H1 (cell line): ENCODE measurements at regions not wholly inside any gene's neighbourhood (a gene's known extent, or its start where the extent isn't known, plus 50 kb on each side); places are given as distances from the start of the nearest gene placed in this dataset.

Experiments used
- CTCF ChIA-PET: fragments of 300-600 bp; sonication (Branson Sonifier 250); formaldehyde crosslinking; loops from one replicate; lab custom pipeline; 2021; ENCODE audit not compliant: partially characterized antibody; lab: Charles Lee
- POLR2A ChIA-PET: fragments of 300-600 bp; sonication (Branson Sonifier 250); formaldehyde crosslinking; loops from one replicate; lab custom pipeline; 2021; ENCODE audit warnings: inconsistent platforms; ENCODE audit not compliant: partially characterized antibody; lab: Charles Lee
- DNase-seq, 2 experiments: peaks; one replicate each; pipeline versions ENCODE4 v3.0.0 to v3.0.0-alpha.2; 2010 to 2022; ENCODE audit warnings: low spot score in 2 of 2, low read depth in 1 of 2, mixed read lengths in 1 of 2
- FAIRE-seq: peaks from 2 replicates; lab custom pipeline; 2011; peaks lifted over from hg19 to GRCh38; lab: Jason Lieb, UNC
- H2AFZ ChIP-seq: 2 replicates; pipeline ENCODE4 v1.8.1; 2012; ENCODE audit warnings: low read length, inconsistent platforms
- H2AK5ac ChIP-seq: 2 replicates; pipeline ENCODE4 v1.6.1; 2013; ENCODE audit warnings: low read depth, low read length
- H2BK120ac ChIP-seq: replicated peaks from 2 replicates; pipeline ENCODE3; 2013; ENCODE audit warnings: low read depth, low read length, inconsistent platforms
- H2BK12ac ChIP-seq: 2 replicates; pipeline ENCODE4 v1.6.1; 2013; ENCODE audit warnings: low read depth, low read length
- H2BK15ac ChIP-seq: 2 replicates; pipeline ENCODE4 v1.6.1; 2013; ENCODE audit warnings: low read length
- H2BK20ac ChIP-seq: 2 replicates; pipeline ENCODE4 v1.6.1; 2013; ENCODE audit warnings: low read length
- H2BK5ac ChIP-seq: 2 replicates; pipeline ENCODE4 v1.6.1; 2013; ENCODE audit warnings: low read depth, low read length
- H3K14ac ChIP-seq: 2 replicates; pipeline ENCODE4 v1.6.1; 2013; ENCODE audit warnings: inconsistent platforms; ENCODE audit not compliant: insufficient read length
- H3K18ac ChIP-seq: 2 replicates; pipeline ENCODE4 v1.6.1; 2013; ENCODE audit warnings: low read length; ENCODE audit errors: extremely low read depth
- H3K23ac ChIP-seq: 2 replicates; pipeline ENCODE4 v1.6.1; 2013; ENCODE audit warnings: inconsistent platforms; ENCODE audit not compliant: insufficient read length
- H3K23me2 ChIP-seq: 2 replicates; pipeline ENCODE4 v1.6.1; 2013; ENCODE audit warnings: low read depth, low read length
- H3K27ac ChIP-seq: 2 replicates; pipeline ENCODE4 v1.6.1; 2011; ENCODE audit warnings: low read depth, low read length, inconsistent platforms
- H3K27me3 ChIP-seq, 4 experiments: replicated peaks in 1 of 4; 1 replicate in 1 of 4; 2 replicates in 3 of 4; pipeline versions ENCODE4 v1.6.1 to v1.8.1; 2011 to 2013; ENCODE audit warnings: low read length in 3 of 4, mild to moderate bottlenecking in 3 of 4, inconsistent platforms in 2 of 4, mixed read lengths in 2 of 4, moderate library complexity in 1 of 4; ENCODE audit not compliant: control insufficient read depth in 3 of 4, insufficient read depth in 3 of 4; ENCODE audit errors: extremely low read depth in 1 of 4
- H3K36me3 ChIP-seq, 4 experiments: 2 replicates each; pipeline versions ENCODE4 v1.6.1 to v1.8.1; 2011 to 2013; ENCODE audit warnings: mild to moderate bottlenecking in 4 of 4, low read length in 3 of 4, moderate library complexity in 2 of 4, control low read depth in 1 of 4, inconsistent platforms in 1 of 4; ENCODE audit not compliant: insufficient read depth in 4 of 4, control insufficient read depth in 2 of 4
- H3K4ac ChIP-seq: replicated peaks from 2 replicates; pipeline ENCODE3; 2013; ENCODE audit warnings: low read length, low read depth, mixed read lengths, inconsistent platforms; ENCODE audit not compliant: insufficient read length
- H3K4me1 ChIP-seq, 4 experiments: replicated peaks in 1 of 4; 1 replicate in 1 of 4; 2 replicates in 3 of 4; pipeline versions ENCODE4 v1.6.1 to v1.8.1; 2011 to 2013; ENCODE audit warnings: low read length in 3 of 4, inconsistent platforms in 2 of 4, mixed read lengths in 1 of 4; ENCODE audit not compliant: insufficient read depth in 4 of 4, control insufficient read depth in 3 of 4
- H3K4me2 ChIP-seq, 2 experiments: 2 replicates each; pipeline versions ENCODE4 v1.6.1 to v1.8.1; 2011 to 2013; ENCODE audit warnings: low read depth in 2 of 2, low read length in 2 of 2, control low read depth in 1 of 2, inconsistent platforms in 1 of 2, mild to moderate bottlenecking in 1 of 2; ENCODE audit not compliant: insufficient read depth in 1 of 2
- H3K4me3 ChIP-seq, 4 experiments: fragments of 200-600, 300-600 bp in 1 of 4; sonication (generic), shearing (Covaris generic), sonication (Bioruptor Twin) in 1 of 4; 2 replicates each; pipeline versions ENCODE4 v1.5.1 to v1.8.1; 2011 to 2016; ENCODE audit warnings: low read length in 4 of 4, low read depth in 3 of 4, control low read depth in 2 of 4, inconsistent platforms in 2 of 4, mild to moderate bottlenecking in 2 of 4, mixed read lengths in 1 of 4, moderate library complexity in 1 of 4; ENCODE audit not compliant: insufficient read depth in 2 of 4; ENCODE audit errors: extremely low read depth in 1 of 4
- H3K56ac ChIP-seq: replicated peaks from 2 replicates; pipeline ENCODE3; 2013; ENCODE audit warnings: low read depth, mild to moderate bottlenecking, mixed read lengths, low read length, inconsistent platforms; ENCODE audit not compliant: insufficient read length
- H3K79me1 ChIP-seq: 2 replicates; pipeline ENCODE4 v1.6.1; 2013; ENCODE audit warnings: low read depth, low read length, control low read depth
- H3K79me2 ChIP-seq, 2 experiments: 2 replicates each; pipeline versions ENCODE4 v1.6.1 to v1.8.1; 2012 to 2013; ENCODE audit warnings: low read length in 2 of 2, mild to moderate bottlenecking in 2 of 2, inconsistent platforms in 1 of 2; ENCODE audit not compliant: insufficient read depth in 2 of 2, control insufficient read depth in 1 of 2
- H3K9ac ChIP-seq, 4 experiments: replicated peaks in 1 of 4; 1 replicate in 1 of 4; 2 replicates in 3 of 4; pipeline versions ENCODE4 v1.6.1 to v1.8.1; 2011 to 2013; ENCODE audit warnings: low read depth in 3 of 4, low read length in 3 of 4, control low read depth in 2 of 4, mild to moderate bottlenecking in 2 of 4, moderate library complexity in 2 of 4, inconsistent platforms in 1 of 4; ENCODE audit errors: extremely low read depth in 1 of 4
- H3K9me3 ChIP-seq, 2 experiments: 2 replicates each; pipeline versions ENCODE4 v1.6.1 to v1.8.1; 2012 to 2013; ENCODE audit warnings: mild to moderate bottlenecking in 2 of 2, moderate library complexity in 2 of 2, control low read depth in 1 of 2, inconsistent platforms in 1 of 2, low read depth in 1 of 2, low read length in 1 of 2, mixed read lengths in 1 of 2; ENCODE audit not compliant: insufficient read depth in 2 of 2
- H4K20me1 ChIP-seq, 2 experiments: replicated peaks in 1 of 2; 2 replicates each; pipeline versions ENCODE3 to v1.8.1; 2011 to 2013; ENCODE audit warnings: inconsistent platforms in 2 of 2, low read length in 2 of 2, mild to moderate bottlenecking in 1 of 2; ENCODE audit not compliant: insufficient read depth in 2 of 2, control insufficient read depth in 1 of 2
- H4K5ac ChIP-seq: 2 replicates; pipeline ENCODE4 v1.6.1; 2013; ENCODE audit warnings: low read length, low read depth, mixed read lengths, inconsistent platforms; ENCODE audit not compliant: insufficient read length
- H4K8ac ChIP-seq: 2 replicates; pipeline ENCODE4 v1.8.0; 2013; ENCODE audit warnings: mild to moderate bottlenecking, moderate library complexity, low read length, inconsistent platforms; ENCODE audit not compliant: insufficient read depth; ENCODE audit errors: extremely low read depth
- H4K91ac ChIP-seq: replicated peaks from 2 replicates; pipeline ENCODE3; 2013; ENCODE audit warnings: low read length, mixed read lengths, inconsistent platforms; ENCODE audit not compliant: insufficient read length
- BACH1 ChIP-seq: IDR thresholded peaks from 2 replicates; pipeline ENCODE4 v1.6.1; 2012; ENCODE audit warnings: low read length, improper control_type of control experiment
- BCL11A ChIP-seq, 2 experiments: IDR thresholded peaks; one replicate each; pipeline ENCODE4 v1.6.1; 2011; ENCODE audit warnings: low read depth in 2 of 2, low read length in 2 of 2, mild to moderate bottlenecking in 2 of 2
- CBX5 ChIP-seq: fragments of 300-800, 300-1000 bp; sonication (generic); IDR thresholded peaks from 2 replicates; pipeline ENCODE4 v1.7.1; 2016; ENCODE audit warnings: antibody characterized with exemption, low read length, low read depth
- CREB1 ChIP-seq: IDR thresholded peaks from 2 replicates; pipeline ENCODE4 v1.6.1; 2012; ENCODE audit warnings: inconsistent platforms
- EGR1 ChIP-seq: IDR thresholded peaks from 2 replicates; pipeline ENCODE4 v1.6.1; 2011; ENCODE audit warnings: low read depth, low read length, borderline replicate concordance
- FOSL1 ChIP-seq: IDR thresholded peaks from 2 replicates; pipeline ENCODE4 v1.6.1; 2011; ENCODE audit warnings: mild to moderate bottlenecking, low read depth, low read length, moderate library complexity; ENCODE audit not compliant: insufficient read depth
- GTF2F1 ChIP-seq: IDR thresholded peaks from 2 replicates; pipeline ENCODE4 v1.6.1; 2012; ENCODE audit warnings: low read depth, low read length, improper control_type of control experiment, borderline replicate concordance
- HDAC6 ChIP-seq: IDR thresholded peaks from one replicate; pipeline ENCODE4 v1.7.1; 2012; ENCODE audit warnings: low read depth, mild to moderate bottlenecking, inconsistent platforms, low read length, moderate library complexity
- KDM5A ChIP-seq: fragments of 200-600 bp; IDR thresholded peaks from 2 replicates; pipeline ENCODE4 v1.7.1; 2012; ENCODE audit warnings: mild to moderate bottlenecking, low read length, inconsistent platforms, mixed read lengths
- POLR2A ChIP-seq, 2 experiments: IDR thresholded peaks; 1 replicate in 1 of 2; 2 replicates in 1 of 2; pipeline ENCODE4 v1.6.1; 2011; ENCODE audit warnings: low read depth in 2 of 2, low read length in 2 of 2, mild to moderate bottlenecking in 2 of 2; ENCODE audit errors: control extremely low read depth in 1 of 2
- SIRT6 ChIP-seq: IDR thresholded peaks from one replicate; pipeline ENCODE4 v1.7.1; 2012; ENCODE audit warnings: low read length, inconsistent platforms
- SIX5 ChIP-seq: IDR thresholded peaks from 2 replicates; pipeline ENCODE4 v1.6.1; 2011; ENCODE audit warnings: mild to moderate bottlenecking, low read depth, low read length
- YY1 ChIP-seq: IDR thresholded peaks from 2 replicates; pipeline ENCODE4 v1.6.1; 2011; ENCODE audit warnings: low read depth, mild to moderate bottlenecking, low read length
- WGBS, 2 experiments: shearing (Covaris generic) in 1 of 2; methylation state at CpG; one replicate each; pipeline versions ENCODE4 v1.1.6 to v1.1.7; 2013 to 2015; ENCODE audit warnings: low lambda C conversion rate in 2 of 2, mixed read lengths in 2 of 2, inconsistent platforms in 1 of 2, low coverage in 1 of 2, missing lambda C conversion rate in 1 of 2; ENCODE audit not compliant: insufficient replicate concordance in 2 of 2, insufficient coverage in 1 of 2, insufficient read length in 1 of 2; ENCODE audit errors: extremely low coverage in 1 of 2, missing lambda C conversion rate in 1 of 2; 5-methylcytosine and 5-hydroxymethylcytosine counted together
- TF ChIP-seq, protein P1 (sequence below): IDR thresholded peaks from 2 replicates; pipeline ENCODE4 v1.6.1; 2011; ENCODE audit warnings: low read length, improper control_type of control experiment
- TF ChIP-seq, protein P2 (sequence below): IDR thresholded peaks from 2 replicates; pipeline ENCODE4 v1.6.1; 2011; ENCODE audit warnings: low read depth, mild to moderate bottlenecking, low read length; ENCODE audit not compliant: insufficient read depth

DNA sequence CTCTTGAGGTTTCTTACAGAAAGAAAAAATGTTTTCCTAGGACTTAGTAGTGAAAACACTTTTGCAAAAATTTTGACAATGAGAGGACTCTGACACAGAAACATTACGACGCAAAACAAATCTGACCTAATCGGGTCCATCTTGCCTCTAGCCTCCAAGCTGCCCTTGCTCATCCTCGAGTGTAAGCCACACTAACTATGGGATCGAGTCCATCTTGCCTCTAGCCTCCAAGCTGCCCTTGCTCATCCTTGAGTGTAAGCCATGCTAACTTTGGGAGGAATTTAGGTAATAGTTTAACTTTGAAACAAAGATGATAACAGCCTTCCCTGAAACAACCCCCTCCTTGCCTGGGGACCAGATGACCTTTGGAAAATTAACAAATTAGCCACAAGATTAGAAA lies 100.3 kb upstream of the FRG1 start:
- no peaks in the 10 kb centered on the region for H4K20me1 ChIP-seq
- H3K36me3 ChIP-seq, result no peaks in the 10 kb centered on the region
- no peak overlapping the region for H3K27ac ChIP-seq
- no peak overlapping the region for H4K91ac ChIP-seq
- no peak overlapping the region for H3K9ac ChIP-seq
- H3K56ac ChIP-seq, result no peak overlapping the region
- no peak overlapping the region for H2AK5ac ChIP-seq
- H2BK15ac ChIP-seq, result no peak overlapping the region
- DNase-seq (no peak), FAIRE-seq (no peak)
- H2BK12ac ChIP-seq, result no peak overlapping the region
- no peak overlapping the region for H2BK20ac ChIP-seq
- H3K79me2 ChIP-seq, result no peaks in the 10 kb centered on the region
- ChIA-PET POLR2A (no interaction called here), CTCF (interaction anchor here (0.7 to 1.0 kb wide), 2 partner anchors 8 to 62 kb away, joined by 3 read pairs; no protein-coding TSS in a partner anchor)
- no peak overlapping the region for H4K8ac ChIP-seq
- H2AFZ ChIP-seq, result no peak overlapping the region
- H2BK5ac ChIP-seq, result no peak overlapping the region
- no peak overlapping the region for H3K14ac ChIP-seq
- H4K5ac ChIP-seq, result no peak overlapping the region
- H3K79me1 ChIP-seq, result no peaks in the 10 kb centered on the region
- H3K23ac ChIP-seq, result no peak overlapping the region
- H3K23me2 ChIP-seq, result peaks cover 3% of the 10 kb centered on the region; the same call in 1 of the 2 replicates
- H3K4ac ChIP-seq, result no peak overlapping the region
- peaks cover 0 to 3% (median 0%) of the 10 kb centered on the region in 4 experiments; a peak in 2 of 7 replicates for H3K4me1 ChIP-seq
- H3K4me2 ChIP-seq, result no peak overlapping the region
- H3K4me3 ChIP-seq, result no peak overlapping the region
- no peak overlapping the region for H2BK120ac ChIP-seq
- 98% methylated on average over 5 of the region's 5 CpGs; no CpG with 5 or more reads in 1 of the 2 experiments for WGBS, 2 experiments
- no peaks in the 10 kb centered on the region for H3K9me3 ChIP-seq
- H3K27me3 ChIP-seq, result no peaks in the 10 kb centered on the region
- no peak overlapping the region for H3K18ac ChIP-seq
- no peak for TF ChIP-seq FOSL1
- TF ChIP-seq CBX5, result no peak
- TF ChIP-seq GTF2F1, result no peak
- TF ChIP-seq SIX5, result no peak
- TF ChIP-seq YY1, result no peak
- TF ChIP-seq, protein P1, sequence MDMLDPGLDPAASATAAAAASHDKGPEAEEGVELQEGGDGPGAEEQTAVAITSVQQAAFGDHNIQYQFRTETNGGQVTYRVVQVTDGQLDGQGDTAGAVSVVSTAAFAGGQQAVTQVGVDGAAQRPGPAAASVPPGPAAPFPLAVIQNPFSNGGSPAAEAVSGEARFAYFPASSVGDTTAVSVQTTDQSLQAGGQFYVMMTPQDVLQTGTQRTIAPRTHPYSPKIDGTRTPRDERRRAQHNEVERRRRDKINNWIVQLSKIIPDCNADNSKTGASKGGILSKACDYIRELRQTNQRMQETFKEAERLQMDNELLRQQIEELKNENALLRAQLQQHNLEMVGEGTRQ, result no peak
- no peak for TF ChIP-seq EGR1
- TF ChIP-seq POLR2A (IDR thresholded peaks at IDR 0.05; ENCODE audit: control extremely low read depth in 1 of 2, low read depth in 2 of 2, low read length in 2 of 2), result no peak
- TF ChIP-seq KDM5A, result no peak
- TF ChIP-seq, protein P2, sequence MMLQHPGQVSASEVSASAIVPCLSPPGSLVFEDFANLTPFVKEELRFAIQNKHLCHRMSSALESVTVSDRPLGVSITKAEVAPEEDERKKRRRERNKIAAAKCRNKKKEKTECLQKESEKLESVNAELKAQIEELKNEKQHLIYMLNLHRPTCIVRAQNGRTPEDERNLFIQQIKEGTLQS, result no peak
- no peak for TF ChIP-seq BACH1
- no peak for TF ChIP-seq CREB1
- no peak for TF ChIP-seq SIRT6
- no peak for TF ChIP-seq BCL11A (IDR thresholded peaks at IDR 0.05; ENCODE audit: low read depth in 2 of 2, low read length in 2 of 2)
- TF ChIP-seq HDAC6, result no peak
